GM19239 (cell line): ENCODE measurements at regions not wholly inside any gene's neighbourhood (a gene's known extent, or its start where the extent isn't known, plus 50 kb on each side); places are given as distances from the start of the nearest gene placed in this dataset.
"Not testable (repeated sequence)": the region's sequence is repeated elsewhere in the genome, so short reads cannot be mapped to it uniquely, and the experiment has no call there.

Experiments
- DNase-seq: peaks from one replicate; pipeline ENCODE4 v3.0.0; 2011; ENCODE audit warnings: low spot score; ENCODE audit not compliant: insufficient read length
- FAIRE-seq: peaks from 2 replicates; lab custom pipeline; 2011; peaks lifted over from hg19 to GRCh38; lab: Jason Lieb, UNC

GRCh38 chr10:129046962-129047361 lies 420.1 kb upstream of the MGMT start:
- no peak for DNase-seq

GRCh38 chr10:129047600-129047999 lies 419.4 kb upstream of the MGMT start:
- DNase-seq (no peak), FAIRE-seq (no peak)

More at GRCh38 chr10:129046962-129047361, 420.1 kb upstream of the MGMT start:
- no peak for FAIRE-seq

- FAIRE-seq = no peak
These were observed 418.5 kb upstream of the MGMT start for GRCh38 chr10:129048513-129048912.

GRCh38 chr10:129049501-129049900 lies 417.5 kb upstream of the MGMT start:
- no peak for DNase-seq
- no peak for FAIRE-seq

More at GRCh38 chr10:129048513-129048912, 418.5 kb upstream of the MGMT start:
- no peak for DNase-seq

GRCh38 chr10:129055225-129055624 lies 411.8 kb upstream of the MGMT start:
- no peak for FAIRE-seq
- DNase-seq = no peak

- DNase-seq (no peak), FAIRE-seq (no peak)
These were observed 411.1 kb upstream of the MGMT start for GRCh38 chr10:129055986-129056385.

GRCh38 chr10:129056734-129057689 lies 410.0 kb upstream of the MGMT start:
- FAIRE-seq (no peak), DNase-seq (no peak)

GRCh38 chr10:129057856-129058663 lies 409.0 kb upstream of the MGMT start:
- FAIRE-seq = peak; percentile 26
- peak; percentile 25 for DNase-seq

GRCh38 chr10:129058664-129059155 lies 408.3 kb upstream of the MGMT start:
- FAIRE-seq (no peak), DNase-seq (no peak)

GRCh38 chr10:129059977-129060376 lies 407.1 kb upstream of the MGMT start:
- no peak for FAIRE-seq

GRCh38 chr10:129063212-129063611 lies 403.8 kb upstream of the MGMT start:
- no peak for FAIRE-seq

More at GRCh38 chr10:129059977-129060376, 407.1 kb upstream of the MGMT start:
- no peak for DNase-seq

GRCh38 chr10:129063877-129064276 lies 403.2 kb upstream of the MGMT start:
- no peak for DNase-seq
- no peak for FAIRE-seq

More at GRCh38 chr10:129063212-129063611, 403.8 kb upstream of the MGMT start:
- no peak for DNase-seq

GRCh38 chr10:129066529-129066928 lies 400.5 kb upstream of the MGMT start:
- not testable (repeated sequence) for DNase-seq, FAIRE-seq

- FAIRE-seq, DNase-seq: not testable (repeated sequence)
These were observed 395.6 kb upstream of the MGMT start for GRCh38 chr10:129071411-129071810.

- no peak for FAIRE-seq
- DNase-seq = no peak
These were observed 392.1 kb upstream of the MGMT start for GRCh38 chr10:129074939-129075338.

GRCh38 chr10:129075508-129075907 lies 391.5 kb upstream of the MGMT start:
- FAIRE-seq (no peak), DNase-seq (no peak)

GRCh38 chr10:129075927-129076326 lies 391.1 kb upstream of the MGMT start:
- DNase-seq (no peak), FAIRE-seq (no peak)

GRCh38 chr10:129078346-129078745 lies 388.7 kb upstream of the MGMT start:
- DNase-seq (no peak), FAIRE-seq (no peak)

GRCh38 chr10:129078746-129079145 lies 388.3 kb upstream of the MGMT start:
- no peak for FAIRE-seq
- no peak for DNase-seq

GRCh38 chr10:129079705-129080104 lies 387.3 kb upstream of the MGMT start:
- no peak for DNase-seq
- no peak for FAIRE-seq

- FAIRE-seq = no peak
- DNase-seq = no peak
These were observed 381.2 kb upstream of the MGMT start for GRCh38 chr10:129085811-129086210.
